ENCODE measurements at regions not wholly inside any gene's neighbourhood (a gene's known extent, or its start where the extent isn't known, plus 50 kb on each side); places are given as distances from the start of the nearest gene placed in this dataset.

DNA sequence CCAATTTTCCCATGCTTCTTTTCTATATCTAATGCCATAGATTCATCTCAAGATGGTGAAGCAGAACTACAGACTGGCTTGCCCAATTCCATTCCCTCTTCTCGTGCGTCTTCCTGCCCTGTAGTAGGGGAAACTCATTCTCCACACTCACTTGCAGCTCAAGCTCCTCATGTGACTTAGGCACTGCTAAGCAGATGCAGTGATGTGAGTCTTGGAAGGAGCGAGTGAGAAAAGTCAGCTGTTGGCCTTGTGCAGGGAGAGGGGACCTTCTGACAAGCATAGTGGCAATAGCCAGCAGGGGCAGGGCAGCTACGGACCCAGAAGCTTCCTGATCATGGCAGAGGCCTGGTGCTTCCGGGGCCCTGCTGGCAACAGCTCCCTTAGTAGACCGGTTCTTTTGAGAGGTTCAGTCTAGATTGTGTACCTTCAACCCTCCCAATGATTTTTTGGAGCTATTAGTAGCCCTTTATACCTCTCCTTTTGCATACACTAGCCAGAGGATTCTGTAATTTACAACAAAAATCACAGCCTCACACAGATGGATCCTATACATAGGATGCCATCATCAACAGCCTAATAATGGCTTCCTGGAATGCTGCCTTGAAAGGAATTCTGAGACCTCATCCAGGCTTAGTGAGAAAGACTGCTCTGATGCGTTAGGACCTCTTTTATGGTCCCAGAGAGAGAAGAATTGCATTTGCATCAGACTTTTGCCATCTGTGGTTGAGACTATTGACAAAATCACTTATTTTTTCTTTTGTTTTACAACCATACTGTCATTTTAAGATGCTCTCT is 121.5 kb upstream of the RIPOR2 start:
- TF ChIP-seq, protein P1, sequence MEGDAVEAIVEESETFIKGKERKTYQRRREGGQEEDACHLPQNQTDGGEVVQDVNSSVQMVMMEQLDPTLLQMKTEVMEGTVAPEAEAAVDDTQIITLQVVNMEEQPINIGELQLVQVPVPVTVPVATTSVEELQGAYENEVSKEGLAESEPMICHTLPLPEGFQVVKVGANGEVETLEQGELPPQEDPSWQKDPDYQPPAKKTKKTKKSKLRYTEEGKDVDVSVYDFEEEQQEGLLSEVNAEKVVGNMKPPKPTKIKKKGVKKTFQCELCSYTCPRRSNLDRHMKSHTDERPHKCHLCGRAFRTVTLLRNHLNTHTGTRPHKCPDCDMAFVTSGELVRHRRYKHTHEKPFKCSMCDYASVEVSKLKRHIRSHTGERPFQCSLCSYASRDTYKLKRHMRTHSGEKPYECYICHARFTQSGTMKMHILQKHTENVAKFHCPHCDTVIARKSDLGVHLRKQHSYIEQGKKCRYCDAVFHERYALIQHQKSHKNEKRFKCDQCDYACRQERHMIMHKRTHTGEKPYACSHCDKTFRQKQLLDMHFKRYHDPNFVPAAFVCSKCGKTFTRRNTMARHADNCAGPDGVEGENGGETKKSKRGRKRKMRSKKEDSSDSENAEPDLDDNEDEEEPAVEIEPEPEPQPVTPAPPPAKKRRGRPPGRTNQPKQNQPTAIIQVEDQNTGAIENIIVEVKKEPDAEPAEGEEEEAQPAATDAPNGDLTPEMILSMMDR (IDR thresholded peaks at IDR 0.05; ENCODE audit: unreplicated experiment), result no peak
- no peak overlapping the region for H3K4me3 Mint-ChIP-seq (ENCODE audit: low read depth)
- no peaks in the 10 kb centered on the region for H3K9me3 Mint-ChIP-seq (ENCODE audit: low read depth)
- DNase-seq (ENCODE audit: low spot score, unreplicated experiment), result no peak
- no peaks in the 10 kb centered on the region for H3K27me3 Mint-ChIP-seq
- no peak overlapping the region for H3K27ac Mint-ChIP-seq
- peaks cover 4% of the 10 kb centered on the region for H3K4me1 Mint-ChIP-seq (ENCODE audit: low read depth)
- H3K36me3 Mint-ChIP-seq (ENCODE audit: insufficient read depth), result no peaks in the 10 kb centered on the region

DNA sequence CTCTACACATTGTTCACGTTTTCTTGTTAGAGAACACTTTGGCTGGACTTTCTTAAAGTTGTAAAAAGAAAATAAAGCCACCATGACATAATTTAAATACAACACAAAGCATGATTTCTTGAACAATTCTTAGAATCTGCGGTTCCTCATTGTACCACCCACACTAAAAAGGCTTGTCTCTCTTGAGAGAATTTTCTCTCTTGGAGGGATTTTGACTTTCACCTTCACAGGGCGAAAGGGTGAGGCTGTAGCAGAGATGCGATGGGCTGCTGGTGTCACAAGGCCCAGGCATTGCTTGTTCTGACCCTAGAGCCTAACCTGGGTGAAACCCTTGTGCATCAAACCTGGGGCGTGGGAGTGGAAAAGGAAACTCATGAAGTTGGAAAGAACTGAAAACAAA is 122.7 kb upstream of the RIPOR2 start:
- H3K36me3 Mint-ChIP-seq (ENCODE audit: insufficient read depth), result no peaks in the 10 kb centered on the region
- TF ChIP-seq, protein P1 (IDR thresholded peaks at IDR 0.05; ENCODE audit: unreplicated experiment), result no peak
- H3K27me3 Mint-ChIP-seq, result no peaks in the 10 kb centered on the region
- H3K27ac Mint-ChIP-seq, result no peak overlapping the region
- DNase-seq (ENCODE audit: low spot score, unreplicated experiment), result no peak
- H3K4me3 Mint-ChIP-seq (ENCODE audit: low read depth), result no peak overlapping the region
- no peaks in the 10 kb centered on the region for H3K9me3 Mint-ChIP-seq (ENCODE audit: low read depth)
- H3K4me1 Mint-ChIP-seq (ENCODE audit: low read depth), result peaks cover 4% of the 10 kb centered on the region

DNA sequence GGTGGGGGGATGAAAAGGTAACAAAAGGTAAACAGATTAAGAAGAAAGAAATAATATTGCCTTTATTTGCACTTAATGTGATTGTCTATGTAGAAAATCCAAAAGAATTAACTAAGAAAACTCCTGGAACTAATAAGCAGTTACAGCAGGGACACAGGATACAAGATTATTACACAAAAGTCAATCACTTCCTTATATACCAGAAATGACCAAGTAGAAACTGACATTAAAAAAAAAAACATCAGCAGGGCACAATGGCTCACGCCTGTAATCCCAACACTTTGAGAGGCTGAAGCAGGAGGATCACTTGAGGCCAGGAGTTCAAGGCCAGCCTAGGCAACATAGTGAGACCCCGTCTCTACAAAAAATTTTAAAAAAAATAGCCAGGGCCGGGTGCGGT is 123.2 kb upstream of the RIPOR2 start:
- Mint-ChIP-seq H3K27ac (no peak overlapping the region), H3K9me3 (ENCODE audit: low read depth) (no peaks in the 10 kb centered on the region), H3K4me3 (ENCODE audit: low read depth) (no peak overlapping the region), H3K36me3 (ENCODE audit: insufficient read depth) (no peaks in the 10 kb centered on the region), H3K4me1 (ENCODE audit: low read depth) (peaks cover 4% of the 10 kb centered on the region), H3K27me3 (no peaks in the 10 kb centered on the region)
- TF ChIP-seq, protein P1 (IDR thresholded peaks at IDR 0.05; ENCODE audit: unreplicated experiment), result no peak
- DNase-seq (ENCODE audit: low spot score, unreplicated experiment), result no peak

DNA sequence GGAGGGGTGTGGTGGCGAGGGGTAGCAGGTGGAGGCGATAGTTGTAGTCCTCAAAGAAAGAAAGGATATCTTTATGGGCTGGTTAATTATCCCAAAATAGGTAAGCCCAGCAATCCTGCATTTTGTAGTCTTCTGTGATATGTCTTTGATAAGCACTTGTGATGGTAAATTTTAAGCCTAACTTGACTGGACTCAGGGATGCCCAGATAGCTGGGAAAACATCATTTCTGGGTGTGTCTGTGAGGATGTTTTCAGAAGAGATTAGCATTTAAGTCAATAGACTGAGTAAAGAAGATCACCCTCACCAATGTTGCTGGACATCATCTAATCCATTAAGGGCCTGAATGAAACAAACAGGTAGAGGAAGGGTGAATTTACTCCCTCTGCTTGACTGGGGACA is 124.8 kb upstream of the RIPOR2 start:
- Mint-ChIP-seq H3K27me3 (no peaks in the 10 kb centered on the region), H3K9me3 (ENCODE audit: low read depth) (no peaks in the 10 kb centered on the region), H3K4me1 (ENCODE audit: low read depth) (peaks cover 4% of the 10 kb centered on the region), H3K36me3 (ENCODE audit: insufficient read depth) (no peaks in the 10 kb centered on the region), H3K27ac (no peak overlapping the region), H3K4me3 (ENCODE audit: low read depth) (no peak overlapping the region)
- TF ChIP-seq, protein P1 (IDR thresholded peaks at IDR 0.05; ENCODE audit: unreplicated experiment), result no peak
- no peak for DNase-seq (ENCODE audit: low spot score, unreplicated experiment)

DNA sequence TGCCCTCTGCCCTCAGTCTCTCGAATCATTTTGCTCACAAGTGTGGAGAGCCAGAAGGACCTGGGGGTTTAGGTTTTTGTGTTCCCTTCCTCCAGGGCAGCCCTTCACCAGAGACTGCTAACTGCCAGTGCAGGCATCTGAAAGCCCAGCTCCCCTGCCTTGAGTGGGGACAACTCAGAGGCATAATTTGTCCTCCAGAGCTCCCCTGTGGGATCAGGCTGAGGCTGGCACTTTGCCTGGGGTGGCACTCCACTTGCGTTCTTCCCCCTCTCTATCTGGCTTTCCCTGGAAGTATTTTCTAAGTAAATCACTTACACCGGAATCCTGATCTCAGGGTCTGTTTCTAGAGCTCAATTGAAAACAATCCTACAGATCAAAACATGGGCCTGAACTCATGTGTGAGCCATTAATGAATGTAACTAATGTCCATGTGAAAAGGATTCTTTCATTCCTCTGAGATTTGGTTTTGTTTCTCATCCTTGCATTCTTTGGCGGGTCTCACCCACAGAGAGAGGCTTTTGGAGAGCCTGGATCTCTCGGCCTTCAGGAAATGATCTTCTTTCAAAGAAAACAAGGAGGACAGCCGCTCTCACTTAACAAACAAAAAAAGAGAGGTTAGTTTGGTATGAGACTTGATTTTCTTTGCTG is 125.7 kb upstream of the RIPOR2 start:
- Mint-ChIP-seq H3K9me3 (ENCODE audit: low read depth) (no peaks in the 10 kb centered on the region), H3K36me3 (ENCODE audit: insufficient read depth) (no peaks in the 10 kb centered on the region), H3K4me3 (ENCODE audit: low read depth) (no peak overlapping the region), H3K4me1 (ENCODE audit: low read depth) (peaks cover 4% of the 10 kb centered on the region), H3K27me3 (no peaks in the 10 kb centered on the region), H3K27ac (no peak overlapping the region)
- TF ChIP-seq, protein P1 (IDR thresholded peaks at IDR 0.05; ENCODE audit: unreplicated experiment), result no peak
- no peak for DNase-seq (ENCODE audit: low spot score, unreplicated experiment)
